HuH-7 (cell line): ENCODE measurements at regions not wholly inside any gene's neighbourhood (a gene's known extent, or its start where the extent isn't known, plus 50 kb on each side); places are given as distances from the start of the nearest gene placed in this dataset.

Source experiments
- DNase-seq: peaks from one replicate; pipeline ENCODE4 v3.0.0; 2011; ENCODE audit warnings: low spot score

DNA sequence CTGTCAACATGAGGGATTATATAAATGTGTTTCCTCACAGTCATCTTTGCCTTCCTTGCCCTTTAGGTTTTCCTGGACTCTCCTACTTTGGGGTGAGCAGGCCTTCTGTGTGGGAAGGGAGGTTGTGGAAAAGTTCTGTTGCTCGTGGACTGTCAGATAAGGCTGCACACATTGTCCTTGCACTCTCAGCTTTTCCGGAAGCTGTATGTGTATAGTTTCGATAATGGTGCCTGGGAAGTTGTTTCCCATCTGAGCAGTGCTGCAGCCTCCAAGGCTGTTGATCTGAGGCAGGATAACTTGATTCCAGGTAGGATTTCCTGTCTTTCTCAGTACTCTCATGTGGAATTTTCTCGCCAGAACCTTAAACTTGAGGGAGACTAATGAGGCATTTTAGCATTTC, 297.8 kb upstream of the AZI2 start:
- DNase-seq = no peak

DNA sequence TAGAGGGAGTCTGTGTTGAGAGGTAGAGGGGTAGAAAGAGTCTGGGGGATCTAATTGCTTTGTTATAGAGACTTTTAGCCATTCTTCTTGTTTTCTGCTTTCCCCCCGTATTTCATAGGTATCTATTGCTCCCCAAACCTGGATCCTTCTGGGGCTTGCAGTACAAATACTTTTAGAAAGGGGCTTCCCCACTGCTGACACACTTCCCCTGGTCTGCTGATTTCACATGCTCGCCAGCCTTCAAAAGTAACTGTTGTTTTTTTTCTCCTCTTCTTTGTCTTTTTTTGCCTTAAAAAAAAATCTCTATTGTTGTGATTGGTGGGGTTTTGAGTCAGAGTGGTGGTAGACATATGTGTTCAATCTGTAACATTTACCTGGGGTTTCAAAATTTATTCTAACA, 300.6 kb upstream of the AZI2 start:
- no peak for DNase-seq

DNA sequence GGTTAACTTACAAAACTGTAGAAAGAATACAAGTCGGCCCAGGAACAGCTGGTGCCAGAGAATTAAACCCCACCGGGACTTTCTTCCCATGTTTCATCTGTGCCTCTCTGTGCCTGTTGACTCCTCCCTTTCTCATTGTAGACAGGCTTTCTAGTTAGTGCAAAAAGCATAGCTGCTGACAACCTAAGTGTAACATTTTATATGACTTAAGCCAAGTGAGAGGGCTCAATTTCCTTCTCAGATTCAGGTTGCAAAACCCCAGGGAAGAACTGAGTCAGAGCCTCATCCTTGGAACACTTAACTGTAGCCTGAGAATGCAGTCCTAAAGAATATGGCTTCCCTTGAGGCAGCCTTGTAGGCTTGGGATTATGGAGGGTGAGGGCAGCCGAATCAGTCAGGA, 302.5 kb upstream of the AZI2 start:
- DNase-seq = no peak

DNA sequence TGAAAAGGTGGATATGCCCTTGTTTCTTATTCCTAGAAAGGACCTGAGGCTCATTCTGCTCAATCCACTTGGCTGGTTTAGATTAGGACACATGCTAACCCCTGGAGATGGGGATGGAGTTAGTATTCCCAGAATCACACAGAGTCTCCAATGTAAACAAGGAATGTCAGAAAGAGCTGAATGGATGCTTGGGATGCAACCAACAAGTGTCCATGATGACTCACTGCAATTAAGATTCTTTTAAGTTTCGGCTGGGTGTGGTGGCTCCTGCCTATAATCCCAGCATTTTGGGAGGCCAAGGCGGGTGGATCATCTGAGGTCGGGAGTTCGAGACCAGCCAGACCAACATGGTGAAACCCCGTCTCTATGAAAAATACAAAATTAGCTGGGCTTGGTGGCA, 315.5 kb upstream of the AZI2 start:
- DNase-seq = no peak

DNA sequence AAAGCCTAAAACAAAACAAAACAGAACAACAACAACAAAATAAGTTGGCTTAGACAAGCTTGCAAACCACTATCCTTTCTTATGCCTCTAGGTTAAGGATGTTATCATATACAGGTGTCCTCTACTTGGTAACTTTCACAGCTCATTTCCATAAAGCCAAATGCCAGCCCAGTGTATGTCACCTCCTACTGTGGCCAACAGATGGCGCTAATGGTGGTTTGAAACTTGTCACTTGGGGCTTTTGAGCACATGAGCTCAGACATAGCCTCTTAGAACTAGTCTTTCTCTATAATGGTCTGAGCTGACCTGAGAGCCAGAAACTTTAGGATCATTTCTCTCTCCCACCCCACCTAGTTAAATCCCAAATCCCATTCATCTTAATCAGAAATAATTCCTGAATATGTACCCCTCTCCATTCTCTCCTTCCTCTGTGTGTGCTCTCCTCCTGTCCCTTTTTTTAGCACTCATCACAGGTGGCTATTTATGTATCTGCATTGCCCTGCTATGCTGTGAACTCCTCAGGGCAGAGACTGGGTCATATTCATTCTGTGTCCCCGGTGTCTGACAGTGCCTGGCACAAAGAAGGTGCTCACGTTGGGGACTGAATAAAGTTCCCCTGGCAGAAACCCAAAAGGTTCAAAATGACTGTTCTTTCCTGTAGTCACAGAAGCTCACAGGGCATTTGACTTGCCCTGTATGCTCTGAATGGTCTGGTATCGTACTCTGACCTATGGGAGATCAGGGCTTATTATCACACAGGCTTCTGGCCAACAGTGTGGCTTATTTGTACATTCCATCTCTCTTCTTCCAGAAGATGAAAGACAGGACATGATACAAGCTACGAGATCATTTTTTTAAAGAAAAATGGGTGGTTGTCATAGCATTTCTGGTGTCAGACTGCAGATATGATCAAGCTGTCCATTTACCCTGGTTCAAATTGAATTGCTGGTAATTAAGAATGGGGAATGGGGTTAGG, 319.3 kb upstream of the AZI2 start:
- DNase-seq = peak; percentile 66

DNA sequence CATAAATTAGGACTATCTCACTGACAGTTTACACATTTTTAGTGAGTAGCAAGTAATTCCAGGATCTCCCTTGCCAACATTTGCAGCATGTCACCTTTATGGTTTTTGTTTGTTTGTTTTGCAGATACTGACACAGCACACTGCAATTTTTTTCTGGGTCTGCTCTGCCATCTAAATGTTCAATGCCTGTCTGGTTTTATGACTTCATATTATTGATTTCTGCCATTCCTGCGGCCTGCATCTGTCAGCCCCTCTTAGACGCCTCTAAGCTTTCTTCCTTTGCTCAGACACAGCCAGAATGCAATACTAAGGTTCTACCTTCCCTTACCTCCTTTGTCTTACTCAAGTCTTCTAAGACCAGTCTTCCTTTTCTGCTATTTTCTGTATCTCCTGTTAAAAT, 321.2 kb upstream of the AZI2 start:
- no peak for DNase-seq

DNA sequence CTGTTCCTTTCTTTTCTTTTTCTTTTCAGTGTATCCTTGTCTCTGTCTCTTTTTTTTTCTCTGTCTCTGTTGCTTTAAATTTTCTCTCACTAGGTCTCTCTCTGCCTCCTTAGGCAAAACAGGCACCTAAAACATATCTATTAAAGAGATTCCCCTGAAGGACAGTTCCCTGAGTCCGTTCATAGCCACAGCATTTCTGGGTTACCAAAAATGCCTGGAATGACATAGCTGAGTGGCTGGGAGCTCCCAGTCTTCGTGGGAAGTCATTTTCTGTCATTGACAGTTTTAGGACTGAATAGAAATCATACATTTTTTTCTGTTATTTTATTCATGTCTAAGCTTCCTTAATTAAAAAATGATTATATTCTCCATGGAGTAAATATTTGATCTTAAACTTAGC, 323.8 kb upstream of the AZI2 start:
- no peak for DNase-seq

DNA sequence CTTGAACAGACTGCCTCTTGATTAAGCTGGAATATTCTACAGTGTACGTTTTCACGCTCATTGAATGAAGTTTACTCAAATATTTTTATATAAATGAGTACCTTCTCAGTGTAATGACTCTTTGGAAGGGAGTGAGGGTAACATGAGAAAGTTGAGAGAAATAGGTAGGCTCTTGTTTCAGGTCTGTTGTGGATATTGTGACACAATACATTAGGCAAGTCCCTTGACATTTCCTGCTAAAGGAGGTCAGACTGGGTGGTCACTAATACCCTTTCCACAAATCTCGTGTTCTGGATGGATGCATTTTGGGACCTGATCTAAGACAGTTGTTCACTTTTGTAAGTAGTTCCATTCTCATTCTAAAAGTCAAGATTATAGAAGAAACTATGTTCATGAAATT, 324.8 kb upstream of the AZI2 start:
- DNase-seq = no peak

DNA sequence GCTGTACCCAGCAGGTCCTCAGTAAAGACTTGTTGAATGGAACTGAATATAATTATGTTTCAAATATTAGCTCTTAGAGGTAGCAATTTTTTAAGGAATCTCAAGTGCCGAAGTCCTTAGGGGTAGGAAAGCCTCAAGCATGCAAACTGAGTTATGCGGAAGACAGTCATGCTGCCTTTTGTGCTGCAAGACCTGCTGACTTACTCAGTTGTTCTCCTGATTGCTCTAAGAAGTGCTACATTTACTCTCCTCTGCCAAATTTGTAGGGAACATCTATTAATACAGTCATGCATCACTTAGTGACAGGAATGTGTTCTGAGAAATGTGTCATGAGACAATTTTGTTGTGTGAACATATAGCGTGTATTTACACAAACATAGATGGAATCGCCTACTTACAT, 325.6 kb upstream of the AZI2 start:
- no peak for DNase-seq

DNA sequence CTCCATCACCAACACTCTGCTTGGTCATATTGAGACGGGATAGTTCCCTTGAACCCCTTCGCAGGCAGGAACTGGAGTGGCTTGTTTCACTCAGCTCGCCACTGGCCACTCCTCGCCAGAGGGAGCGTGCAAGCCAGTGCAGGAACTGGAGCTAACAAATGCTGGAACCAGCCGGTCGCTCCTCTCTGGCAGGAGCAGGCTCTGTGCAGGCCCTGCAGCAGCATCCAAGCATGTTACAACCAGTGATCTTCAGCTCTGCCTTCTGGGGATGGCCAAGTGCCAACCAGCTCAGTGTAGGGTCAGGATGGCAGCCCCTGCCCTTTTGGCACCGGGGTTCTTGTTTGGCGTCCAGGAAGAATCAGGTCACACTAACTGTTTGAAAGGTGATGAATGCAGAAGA, 329.0 kb upstream of the AZI2 start:
- no peak for DNase-seq

DNA sequence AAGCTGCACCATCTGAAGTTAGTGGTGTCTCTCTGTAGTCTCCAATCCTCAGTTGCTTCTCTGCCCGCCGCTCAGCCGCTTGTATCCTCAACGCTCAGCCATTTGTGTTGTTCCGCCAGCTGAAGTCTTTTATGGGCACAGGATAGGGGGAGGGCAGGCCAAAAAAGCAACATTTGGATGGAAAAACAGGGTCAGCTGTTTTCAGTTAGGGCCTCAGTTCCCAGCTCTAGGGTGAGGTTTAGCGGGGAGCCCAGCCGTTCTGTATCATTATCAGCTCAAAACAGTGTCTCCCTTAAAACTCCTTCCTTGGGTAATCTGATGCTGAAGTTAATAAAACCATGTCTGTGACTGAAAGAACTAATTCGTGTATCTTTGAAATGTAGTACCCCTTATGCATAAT, 329.5 kb upstream of the AZI2 start:
- DNase-seq = no peak

DNA sequence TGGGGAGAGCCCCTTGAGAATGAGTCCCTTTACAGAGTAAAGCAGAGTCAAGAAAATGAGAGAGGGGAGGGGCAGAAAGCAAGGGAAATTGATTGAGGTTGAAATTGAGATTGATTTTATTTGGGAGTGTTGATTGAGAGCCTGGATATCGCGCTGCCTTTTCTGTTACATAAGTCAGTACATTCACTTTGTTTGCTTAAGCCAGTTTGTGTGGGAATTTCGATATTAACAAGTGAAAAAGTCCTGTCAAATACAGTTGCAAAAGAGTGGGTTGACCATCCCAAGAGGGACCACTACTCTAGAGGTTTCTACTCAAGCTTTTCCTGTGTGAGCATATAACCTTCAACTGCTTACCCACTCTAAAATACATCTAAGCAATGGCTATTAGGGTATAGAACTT, 331.4 kb upstream of the AZI2 start:
- DNase-seq = no peak

DNA sequence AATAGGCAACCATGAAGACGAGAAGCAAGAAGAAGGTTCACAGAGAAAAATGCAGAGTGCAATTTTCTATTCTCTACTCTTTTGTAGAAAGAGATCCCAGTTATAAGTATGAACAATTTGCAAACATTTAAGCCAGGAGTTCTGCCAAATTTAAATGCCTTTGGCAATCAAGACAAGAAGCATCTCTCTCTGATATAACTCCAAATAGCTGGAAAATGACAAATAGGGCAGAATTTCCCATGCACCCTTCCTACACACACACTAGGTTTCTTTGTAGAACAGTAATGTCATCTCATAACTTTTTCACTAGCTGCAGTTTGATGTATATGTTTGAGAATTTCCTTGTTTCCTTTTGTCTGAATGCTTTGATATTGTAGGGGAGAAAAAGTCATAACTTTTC, 333.5 kb upstream of the AZI2 start:
- no peak for DNase-seq

DNA sequence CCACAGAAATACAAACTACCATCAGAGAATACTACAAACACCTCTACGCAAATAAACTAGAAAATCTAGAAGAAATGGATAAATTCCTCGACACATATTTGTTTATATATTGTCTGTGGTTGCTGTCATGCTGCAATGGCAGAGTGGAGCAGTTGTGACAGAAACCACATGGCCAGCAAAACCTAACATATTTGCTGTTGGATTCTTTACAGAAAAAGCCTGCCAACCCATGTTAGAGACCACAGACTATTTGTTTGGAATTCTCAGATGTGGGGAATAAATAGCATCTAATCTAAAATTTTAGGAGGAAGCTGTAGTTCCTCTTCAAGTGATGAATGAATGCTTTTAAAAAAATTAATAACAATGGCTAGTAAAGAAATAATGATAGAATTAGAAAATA, 341.6 kb upstream of the AZI2 start:
- no peak for DNase-seq

DNA sequence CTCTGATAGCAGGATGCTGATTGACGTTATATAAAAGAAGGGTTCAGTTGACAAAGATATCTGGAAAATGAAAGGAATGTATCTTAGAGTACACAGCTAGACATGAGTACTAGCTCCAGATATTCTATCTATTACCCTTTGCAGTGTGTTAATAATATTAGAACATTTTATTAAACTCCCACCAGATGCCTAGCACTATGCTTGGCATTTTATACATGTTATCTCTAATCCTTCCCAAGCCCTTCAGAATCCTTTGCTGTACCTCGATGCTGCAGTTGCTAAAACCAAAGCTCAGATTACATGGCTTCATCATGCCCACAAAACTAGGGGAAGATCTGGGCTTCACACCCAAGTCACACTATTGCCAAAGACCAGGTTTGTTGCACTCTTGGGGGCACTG, 350.1 kb upstream of the AZI2 start:
- no peak for DNase-seq

DNA sequence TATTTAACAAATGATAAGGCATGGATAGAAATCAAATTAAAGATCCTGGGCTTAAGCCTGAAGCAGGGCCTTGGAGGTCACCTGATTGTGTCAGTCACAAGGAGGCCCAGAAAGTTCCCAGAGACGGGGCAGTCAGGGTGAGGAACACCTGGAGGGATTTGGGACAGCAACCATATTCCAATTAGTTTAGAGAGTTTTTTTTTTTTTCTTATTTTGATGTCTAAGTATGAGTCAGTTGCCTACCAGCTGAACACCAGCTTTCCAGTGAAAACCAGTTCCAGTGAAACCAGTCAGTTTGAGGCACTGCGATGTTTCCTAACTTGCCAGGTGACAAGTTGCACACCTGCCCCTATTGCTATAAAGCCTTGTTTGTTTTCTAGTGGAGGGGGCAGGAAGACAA, 350.7 kb upstream of the AZI2 start:
- DNase-seq = no peak

DNA sequence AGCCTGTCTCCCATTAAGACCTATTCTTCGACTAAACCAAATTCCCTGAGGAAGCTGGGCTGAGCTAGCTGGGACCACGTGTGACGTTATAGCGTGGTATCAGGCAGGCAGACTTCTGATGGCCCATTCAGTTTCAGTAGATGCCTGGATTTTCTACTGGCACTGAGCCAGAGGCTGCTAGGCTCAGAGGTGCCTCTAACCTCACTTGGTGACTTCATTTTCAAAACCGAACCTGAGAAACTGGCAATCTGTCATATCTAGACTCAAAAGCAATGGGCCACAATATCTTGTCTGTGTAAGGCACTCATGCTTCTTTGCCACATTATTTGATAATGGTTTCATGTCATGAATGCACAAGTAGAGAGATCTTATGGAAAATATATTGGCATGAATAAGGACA, 352.1 kb upstream of the AZI2 start:
- no peak for DNase-seq

DNA sequence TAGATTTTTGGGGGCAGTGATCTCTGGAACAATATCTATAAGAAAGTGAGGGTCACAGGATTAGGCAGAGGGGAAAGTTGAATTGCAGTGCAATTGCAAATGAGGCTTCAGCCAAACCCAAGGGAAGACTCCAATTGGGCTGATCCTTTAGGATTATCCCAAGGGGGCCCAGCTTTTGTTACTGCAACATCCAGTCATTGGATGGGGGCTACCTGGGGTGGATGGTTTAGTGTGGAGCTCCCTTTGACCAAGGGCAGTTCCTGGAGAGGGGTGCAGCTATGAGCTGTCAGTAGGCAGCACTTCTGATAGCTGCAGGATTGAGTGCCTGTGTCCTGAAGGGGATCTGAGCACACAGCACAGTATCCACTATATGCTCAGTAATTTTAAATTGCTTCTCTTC, 355.2 kb upstream of the AZI2 start:
- no peak for DNase-seq

DNA sequence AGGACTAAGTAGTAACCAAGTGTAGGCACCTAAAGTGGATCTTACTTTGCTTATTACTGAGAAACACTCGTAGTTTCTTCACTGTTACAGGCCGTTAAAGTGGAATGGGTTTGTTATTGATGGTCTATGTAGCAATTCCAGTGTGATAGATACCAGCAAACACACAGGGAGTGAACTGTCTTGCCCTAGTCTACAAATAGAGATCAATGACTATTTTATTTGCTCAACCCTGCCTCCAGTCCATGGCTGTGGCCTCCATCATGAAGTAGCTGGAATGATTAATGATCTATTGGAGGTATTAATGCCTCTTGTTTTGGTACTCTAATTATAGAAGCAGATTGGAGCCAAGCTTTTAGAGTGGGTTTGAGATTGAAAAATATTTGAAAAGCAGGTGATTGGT, 362.7 kb upstream of the AZI2 start:
- DNase-seq = no peak

DNA sequence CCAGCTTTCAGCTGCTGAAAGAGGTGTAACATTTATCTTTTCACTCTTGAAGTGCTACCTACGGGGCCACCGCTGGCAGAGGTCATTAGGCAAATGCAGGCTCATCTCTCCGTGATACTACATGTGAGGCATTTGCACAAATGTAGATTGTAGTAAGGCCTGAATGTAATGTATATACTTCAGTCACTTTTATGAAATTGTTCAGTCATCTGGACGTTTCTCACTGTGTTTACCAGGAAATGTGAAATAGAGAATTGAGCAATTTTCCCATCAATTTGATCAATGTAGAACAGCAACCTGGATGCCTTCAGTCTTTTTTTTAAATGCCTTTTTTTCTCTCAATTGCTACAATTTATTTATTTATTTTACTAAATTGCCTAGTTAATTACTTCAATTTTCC, 368.3 kb upstream of the AZI2 start:
- no peak for DNase-seq

DNA sequence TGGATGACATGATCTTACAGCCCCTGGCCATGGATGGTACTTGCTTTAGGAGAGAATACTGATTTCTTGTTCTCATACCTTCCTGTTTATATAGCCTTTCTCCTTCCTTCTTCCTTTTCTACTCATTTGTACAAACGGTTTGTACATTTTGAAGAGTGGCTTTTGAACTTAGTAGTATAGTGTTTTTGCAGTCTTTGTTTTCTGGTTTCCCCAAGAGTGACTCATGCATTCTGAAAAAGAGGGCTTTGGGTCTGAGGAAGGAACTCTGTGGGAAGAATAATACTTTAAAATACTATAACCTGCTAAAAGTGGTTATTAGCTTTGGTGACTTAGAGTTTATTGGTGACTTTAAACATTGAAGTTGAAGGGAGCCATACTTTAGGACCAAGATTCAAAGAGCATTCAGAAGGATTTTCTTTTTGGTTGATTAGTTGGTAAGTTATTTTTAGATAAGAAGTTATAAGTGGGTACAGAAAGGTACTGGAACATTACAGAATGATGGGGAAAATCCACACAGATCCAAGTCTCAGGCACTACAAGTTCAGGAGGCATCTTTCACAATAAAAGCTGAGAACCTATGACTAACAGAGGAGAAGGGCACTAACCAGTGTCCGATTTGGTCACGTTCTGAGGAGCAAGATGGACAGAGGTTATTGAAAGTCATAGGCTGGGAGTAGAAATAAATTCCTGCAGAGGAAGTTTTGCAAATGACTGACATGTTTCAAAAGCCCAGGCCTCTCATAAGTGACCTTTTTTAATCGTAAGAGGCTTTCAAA, 369.6 kb upstream of the AZI2 start:
- no peak for DNase-seq

DNA sequence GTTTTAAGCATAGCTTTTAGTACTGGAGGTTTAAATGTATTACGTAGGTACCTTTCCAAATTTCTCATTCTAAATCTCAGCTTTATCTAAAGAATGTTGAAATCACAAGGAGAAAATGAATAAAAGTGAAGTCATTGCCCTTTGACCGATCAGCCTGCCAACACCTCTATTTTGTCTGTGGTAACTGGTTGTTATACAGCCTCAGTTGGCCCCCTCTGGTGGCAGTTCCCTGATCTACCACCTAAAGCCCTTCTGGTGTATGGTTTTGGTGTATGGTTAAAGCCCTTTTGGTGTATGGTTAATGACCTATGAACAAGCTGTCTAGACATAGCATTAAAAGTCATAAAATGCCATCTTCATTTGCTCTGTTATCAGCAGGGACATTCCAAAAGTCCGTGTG, 378.2 kb upstream of the AZI2 start:
- peak; percentile 51 for DNase-seq

DNA sequence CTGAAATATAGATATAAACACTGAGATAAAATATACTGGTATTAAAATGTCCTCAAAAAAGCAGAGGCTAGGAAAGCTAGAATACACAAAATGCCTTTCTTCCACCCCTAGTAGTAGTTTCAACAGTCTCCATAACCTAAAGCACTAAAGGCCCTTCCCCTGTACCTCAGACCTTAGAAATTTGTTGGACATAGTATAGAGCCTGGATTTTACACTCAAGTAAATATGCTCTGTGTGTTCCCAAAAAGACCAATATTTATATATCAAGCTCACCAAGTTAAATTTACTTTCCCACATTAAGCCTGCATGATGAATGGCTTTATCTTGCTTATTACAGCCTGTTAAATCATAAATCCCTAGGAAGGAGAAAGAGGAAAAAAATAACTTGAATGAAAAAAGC, 378.7 kb upstream of the AZI2 start:
- no peak for DNase-seq

DNA sequence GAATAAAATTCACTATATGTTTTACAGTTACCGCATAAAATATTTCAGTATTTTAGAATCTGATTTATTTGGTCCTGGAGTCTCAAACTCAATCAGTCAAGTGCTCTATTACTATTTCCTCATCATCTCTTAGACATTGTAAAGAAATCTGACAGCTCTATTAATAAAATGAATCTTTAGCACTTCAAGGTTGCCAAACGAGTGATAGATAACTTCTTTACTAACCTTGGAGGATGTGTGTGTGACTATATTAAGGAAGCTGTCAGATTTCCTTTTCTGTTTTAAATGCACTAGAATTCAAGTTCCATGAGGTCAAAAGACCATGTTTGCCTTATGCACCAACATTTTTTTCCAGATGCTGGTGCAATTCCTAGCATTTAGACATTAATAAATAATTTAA, 389.8 kb upstream of the AZI2 start:
- no peak for DNase-seq
